ENCODE measurements at regions not wholly inside any gene's neighbourhood (a gene's known extent, or its start where the extent isn't known, plus 50 kb on each side); places are given as distances from the start of the nearest gene placed in this dataset.

GRCh38 chr20:40953416-40953815, 75.2 kb upstream of the TOP1 start:
- Histone ChIP-seq H3K9ac (ENCODE audit: low read length) (no peak overlapping the region), H2BK12ac (ENCODE audit: low read length in 2 of 2) (no peak overlapping the region), H3K36me3 (ENCODE audit: control insufficient read depth in 1 of 2, insufficient read depth in 2 of 2, low read depth in 1 of 2, low read length in 2 of 2) (no peaks in the 10 kb centered on the region), H3K18ac (ENCODE audit: low read depth in 1 of 2, low read length in 2 of 2) (no peak overlapping the region), H3K14ac (ENCODE audit: low read length in 2 of 2) (no peak overlapping the region), H3K4me2 (ENCODE audit: low read length, poor library complexity, severe bottlenecking) (no peak overlapping the region), H2BK120ac (ENCODE audit: low read depth, low read length) (no peak overlapping the region), H3K4me1 (ENCODE audit: control insufficient read depth, insufficient read depth, low read depth, low read length) (peaks cover 1% of the 10 kb centered on the region), H2BK5ac (ENCODE audit: low read depth, low read length, poor library complexity, severe bottlenecking) (no peak overlapping the region), H3K27me3 (ENCODE audit: control insufficient read depth in 1 of 2, insufficient read depth in 1 of 2, low read length in 2 of 2) (peaks cover 3 to 27% of the 10 kb centered on the region in 2 experiments), H3K79me1 (replicated peaks; ENCODE audit: low read length, poor library complexity, severe bottlenecking) (no peaks in the 10 kb centered on the region), H3K4ac (ENCODE audit: low read depth in 1 of 2, low read length in 2 of 2) (no peak overlapping the region), H3K27ac (ENCODE audit: low read length, poor library complexity, severe bottlenecking) (no peak overlapping the region), H2AFZ (ENCODE audit: low read depth, low read length) (no peak overlapping the region), H3K23ac (ENCODE audit: low read length in 2 of 2) (no peak overlapping the region), H3K4me3 (ENCODE audit: insufficient read depth in 1 of 2, low read depth in 1 of 2, low read length in 2 of 2) (no peak overlapping the region), H4K8ac (ENCODE audit: low read length) (no peak overlapping the region), H4K91ac (ENCODE audit: low read length) (no peak overlapping the region), H2AK5ac (ENCODE audit: low read length, severe bottlenecking) (no peak overlapping the region), H3K9me3 (ENCODE audit: control insufficient read depth, low read length) (peaks cover 13% of the 10 kb centered on the region), H2BK15ac (ENCODE audit: low read depth, poor library complexity, severe bottlenecking) (no peak overlapping the region)
- DNase-seq, result no peak
- 80% methylated on average over 1 of the region's 2 CpGs for WGBS

- H3K27ac ChIP-seq (ENCODE audit: low read length, poor library complexity, severe bottlenecking), result no peak overlapping the region
- H4K91ac ChIP-seq (ENCODE audit: low read length), result no peak overlapping the region
- no peaks in the 10 kb centered on the region for H3K36me3 ChIP-seq (ENCODE audit: control insufficient read depth in 1 of 2, insufficient read depth in 2 of 2, low read depth in 1 of 2, low read length in 2 of 2)
- H3K14ac ChIP-seq (ENCODE audit: low read length in 2 of 2), result no peak overlapping the region
- H3K4me1 ChIP-seq (ENCODE audit: control insufficient read depth, insufficient read depth, low read depth, low read length), result peaks cover 1% of the 10 kb centered on the region
- no peak for DNase-seq
- no peak overlapping the region for H4K8ac ChIP-seq (ENCODE audit: low read length)
- no peak overlapping the region for H2AFZ ChIP-seq (ENCODE audit: low read depth, low read length)
- WGBS, result 91% methylated on average over 5 of the region's 5 CpGs
- no peak overlapping the region for H3K4me2 ChIP-seq (ENCODE audit: low read length, poor library complexity, severe bottlenecking)
- H3K4ac ChIP-seq (ENCODE audit: low read depth in 1 of 2, low read length in 2 of 2), result no peak overlapping the region
- no peak overlapping the region for H3K23ac ChIP-seq (ENCODE audit: low read length in 2 of 2)
- H3K27me3 ChIP-seq (ENCODE audit: control insufficient read depth in 1 of 2, insufficient read depth in 1 of 2, low read length in 2 of 2), result peaks cover 3 to 27% of the 10 kb centered on the region in 2 experiments
- H3K4me3 ChIP-seq (ENCODE audit: insufficient read depth in 1 of 2, low read depth in 1 of 2, low read length in 2 of 2), result peak overlapping the region in 1 of 2 experiments; percentile 13
- no peak overlapping the region for H2AK5ac ChIP-seq (ENCODE audit: low read length, severe bottlenecking)
- H3K9me3 ChIP-seq (ENCODE audit: control insufficient read depth, low read length), result peaks cover 13% of the 10 kb centered on the region
- no peaks in the 10 kb centered on the region for H3K79me1 ChIP-seq (replicated peaks; ENCODE audit: low read length, poor library complexity, severe bottlenecking)
- H2BK12ac ChIP-seq (ENCODE audit: low read length in 2 of 2), result no peak overlapping the region
- H2BK5ac ChIP-seq (ENCODE audit: low read depth, low read length, poor library complexity, severe bottlenecking), result no peak overlapping the region
- no peak overlapping the region for H3K18ac ChIP-seq (ENCODE audit: low read depth in 1 of 2, low read length in 2 of 2)
- no peak overlapping the region for H3K9ac ChIP-seq (ENCODE audit: low read length)
- H2BK120ac ChIP-seq (ENCODE audit: low read depth, low read length), result no peak overlapping the region
- H2BK15ac ChIP-seq (ENCODE audit: low read depth, poor library complexity, severe bottlenecking), result no peak overlapping the region
Measured at GRCh38 chr20:40953856-40954255, 74.8 kb upstream of the TOP1 start.

GRCh38 chr20:40954521-40955165, 74.0 kb upstream of the TOP1 start:
- Histone ChIP-seq H3K9ac (ENCODE audit: low read length) (no peak overlapping the region), H3K27me3 (ENCODE audit: control insufficient read depth in 1 of 2, insufficient read depth in 1 of 2, low read length in 2 of 2) (peaks cover 0 to 25% of the 10 kb centered on the region in 2 experiments), H2AFZ (ENCODE audit: low read depth, low read length) (no peak overlapping the region), H2BK120ac (ENCODE audit: low read depth, low read length) (no peak overlapping the region), H2BK5ac (ENCODE audit: low read depth, low read length, poor library complexity, severe bottlenecking) (no peak overlapping the region), H2BK12ac (ENCODE audit: low read length in 2 of 2) (no peak overlapping the region), H3K36me3 (ENCODE audit: control insufficient read depth in 1 of 2, insufficient read depth in 2 of 2, low read depth in 1 of 2, low read length in 2 of 2) (no peaks in the 10 kb centered on the region), H3K27ac (ENCODE audit: low read length, poor library complexity, severe bottlenecking) (no peak overlapping the region), H3K4me2 (ENCODE audit: low read length, poor library complexity, severe bottlenecking) (no peak overlapping the region), H3K4me3 (ENCODE audit: insufficient read depth in 1 of 2, low read depth in 1 of 2, low read length in 2 of 2) (peak overlapping the region in 1 of 2 experiments; percentile 13), H3K79me1 (replicated peaks; ENCODE audit: low read length, poor library complexity, severe bottlenecking) (no peaks in the 10 kb centered on the region), H3K14ac (ENCODE audit: low read length in 2 of 2) (no peak overlapping the region), H3K23ac (ENCODE audit: low read length in 2 of 2) (no peak overlapping the region), H3K18ac (ENCODE audit: low read depth in 1 of 2, low read length in 2 of 2) (no peak overlapping the region), H3K4ac (ENCODE audit: low read depth in 1 of 2, low read length in 2 of 2) (no peak overlapping the region), H4K8ac (ENCODE audit: low read length) (no peak overlapping the region), H2AK5ac (ENCODE audit: low read length, severe bottlenecking) (no peak overlapping the region), H3K4me1 (ENCODE audit: control insufficient read depth, insufficient read depth, low read depth, low read length) (peaks cover 1% of the 10 kb centered on the region), H3K9me3 (ENCODE audit: control insufficient read depth, low read length) (peaks cover 13% of the 10 kb centered on the region), H2BK15ac (ENCODE audit: low read depth, poor library complexity, severe bottlenecking) (no peak overlapping the region), H4K91ac (ENCODE audit: low read length) (no peak overlapping the region)
- WGBS, result 93% methylated on average over 9 of the region's 10 CpGs
- DNase-seq, result no peak

- no peak overlapping the region for H3K27ac ChIP-seq (ENCODE audit: low read length, poor library complexity, severe bottlenecking)
- H3K36me3 ChIP-seq (ENCODE audit: control insufficient read depth in 1 of 2, insufficient read depth in 2 of 2, low read depth in 1 of 2, low read length in 2 of 2), result no peaks in the 10 kb centered on the region
- H3K4me1 ChIP-seq (ENCODE audit: control insufficient read depth, insufficient read depth, low read depth, low read length), result peaks cover 1% of the 10 kb centered on the region
- WGBS, result 94% methylated on average over 1 of the region's 2 CpGs
- no peak overlapping the region for H3K9ac ChIP-seq (ENCODE audit: low read length)
- no peak overlapping the region for H2BK15ac ChIP-seq (ENCODE audit: low read depth, poor library complexity, severe bottlenecking)
- peaks cover 13% of the 10 kb centered on the region for H3K9me3 ChIP-seq (ENCODE audit: control insufficient read depth, low read length)
- H2BK12ac ChIP-seq (ENCODE audit: low read length in 2 of 2), result no peak overlapping the region
- no peak overlapping the region for H3K18ac ChIP-seq (ENCODE audit: low read depth in 1 of 2, low read length in 2 of 2)
- no peak overlapping the region for H3K4me2 ChIP-seq (ENCODE audit: low read length, poor library complexity, severe bottlenecking)
- no peak overlapping the region for H4K91ac ChIP-seq (ENCODE audit: low read length)
- no peak overlapping the region for H4K8ac ChIP-seq (ENCODE audit: low read length)
- no peak overlapping the region for H3K23ac ChIP-seq (ENCODE audit: low read length in 2 of 2)
- H2AK5ac ChIP-seq (ENCODE audit: low read length, severe bottlenecking), result no peak overlapping the region
- no peak overlapping the region for H3K14ac ChIP-seq (ENCODE audit: low read length in 2 of 2)
- no peak overlapping the region for H2AFZ ChIP-seq (ENCODE audit: low read depth, low read length)
- H2BK120ac ChIP-seq (ENCODE audit: low read depth, low read length), result no peak overlapping the region
- peaks cover 0 to 18% of the 10 kb centered on the region in 2 experiments for H3K27me3 ChIP-seq (ENCODE audit: control insufficient read depth in 1 of 2, insufficient read depth in 1 of 2, low read length in 2 of 2)
- H3K4me3 ChIP-seq (ENCODE audit: insufficient read depth in 1 of 2, low read depth in 1 of 2, low read length in 2 of 2), result no peak overlapping the region
- no peak overlapping the region for H3K4ac ChIP-seq (ENCODE audit: low read depth in 1 of 2, low read length in 2 of 2)
- no peaks in the 10 kb centered on the region for H3K79me1 ChIP-seq (replicated peaks; ENCODE audit: low read length, poor library complexity, severe bottlenecking)
- no peak for DNase-seq
- H2BK5ac ChIP-seq (ENCODE audit: low read depth, low read length, poor library complexity, severe bottlenecking), result no peak overlapping the region
Measured at GRCh38 chr20:40955326-40955725, 73.3 kb upstream of the TOP1 start.

All from mesenchymal stem cell (in vitro differentiated cells and primary cell).